Tibial artery (tissue), 4 donors: ENCODE measurements at regions not wholly inside any gene's neighbourhood (a gene's known extent, or its start where the extent isn't known, plus 50 kb on each side); places are given as distances from the start of the nearest gene placed in this dataset.
"Not testable (repeated sequence)": the region's sequence is repeated elsewhere in the genome, so short reads cannot be mapped to it uniquely, and the experiment has no call there.

ENCODE experiments used
- DNase-seq, 2 donors: peaks; one replicate each; pipeline ENCODE4 v3.0.0-alpha.2; 2019
- H3K27ac ChIP-seq, 2 donors: fragments of 200-600 bp; sonication (generic) in 1 of 2; 1 replicate in 1 of 2; 2 replicates in 1 of 2; pipeline ENCODE4 v1.5.1; 2018 to 2019; ENCODE audit warnings: mild to moderate bottlenecking in 1 of 2
- H3K27me3 ChIP-seq, 2 donors: fragments of 200-600 bp; sonication (generic) in 1 of 2; one replicate each; pipeline versions ENCODE4 v1.5.1 to v1.6.0; 2016 to 2019
- H3K36me3 ChIP-seq, 3 donors: fragments of 200-600 bp; sonication (generic) in 2 of 3; one replicate each; pipeline ENCODE4 v1.5.1; 2016 to 2019; ENCODE audit warnings: mild to moderate bottlenecking in 2 of 3
- H3K4me1 ChIP-seq, 4 donors: fragments of 200-600 bp; sonication (generic) in 2 of 4; 1 replicate in 3 of 4; 2 replicates in 1 of 4; pipeline ENCODE4 v1.5.1; 2016 to 2019
- H3K4me3 ChIP-seq, 2 donors: fragments of 200-600 bp; sonication (generic) in 1 of 2; 1 replicate in 1 of 2; 2 replicates in 1 of 2; pipeline ENCODE4 v1.5.1; 2018 to 2019; ENCODE audit warnings: mild to moderate bottlenecking in 2 of 2
- H3K9me3 ChIP-seq, 3 donors: fragments of 200-600 bp; sonication (generic) in 1 of 3; one replicate each; pipeline ENCODE4 v1.5.1; 2016 to 2019
- intact Hi-C: fragments of 100-400 bp; cut with DNase I; formaldehyde crosslinking; loops from one replicate; pipeline ENCODE4 v1.15.0; 2023; ENCODE audit warnings: low total_unique reads
- TF ChIP-seq, protein P1 (sequence below), 2 experiments: fragments of 200-600 bp in 1 of 2; fragments of 450-650 bp in 1 of 2; IDR thresholded peaks; one replicate each; pipeline ENCODE4 v1.5.1; 2017 to 2019; ENCODE audit warnings: antibody characterized with exemption in 2 of 2, mild to moderate bottlenecking in 1 of 2, moderate library complexity in 1 of 2

DNA sequence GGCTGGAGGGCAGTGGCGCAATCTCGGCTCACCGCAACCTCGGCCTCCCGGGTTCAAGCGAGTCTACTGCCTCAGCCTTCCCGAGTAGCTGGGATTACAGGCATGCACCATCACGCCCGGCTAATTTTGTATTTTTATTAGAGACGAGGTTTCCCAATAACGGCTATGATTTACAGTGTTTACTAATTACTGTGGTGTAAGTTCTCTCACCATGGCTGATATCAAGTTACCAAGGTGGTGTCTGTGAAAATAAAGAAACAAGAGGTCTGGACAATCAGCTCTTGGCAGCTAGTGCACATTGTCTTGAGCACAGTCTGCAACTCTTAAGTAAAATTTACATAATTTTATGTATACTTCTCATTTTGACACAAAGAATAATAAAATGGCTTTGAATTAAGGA lies 385.5 kb upstream of the COX7C start:
- Histone ChIP-seq H3K27me3 (no peaks in the 10 kb centered on the region), H3K9me3 (no peaks in the 10 kb centered on the region), H3K27ac (no peak overlapping the region), H3K36me3 (no peaks in the 10 kb centered on the region), H3K4me1 (no peaks in the 10 kb centered on the region), H3K4me3 (no peak overlapping the region)
- intact Hi-C loops: no loop called here
- TF ChIP-seq, protein P1, sequence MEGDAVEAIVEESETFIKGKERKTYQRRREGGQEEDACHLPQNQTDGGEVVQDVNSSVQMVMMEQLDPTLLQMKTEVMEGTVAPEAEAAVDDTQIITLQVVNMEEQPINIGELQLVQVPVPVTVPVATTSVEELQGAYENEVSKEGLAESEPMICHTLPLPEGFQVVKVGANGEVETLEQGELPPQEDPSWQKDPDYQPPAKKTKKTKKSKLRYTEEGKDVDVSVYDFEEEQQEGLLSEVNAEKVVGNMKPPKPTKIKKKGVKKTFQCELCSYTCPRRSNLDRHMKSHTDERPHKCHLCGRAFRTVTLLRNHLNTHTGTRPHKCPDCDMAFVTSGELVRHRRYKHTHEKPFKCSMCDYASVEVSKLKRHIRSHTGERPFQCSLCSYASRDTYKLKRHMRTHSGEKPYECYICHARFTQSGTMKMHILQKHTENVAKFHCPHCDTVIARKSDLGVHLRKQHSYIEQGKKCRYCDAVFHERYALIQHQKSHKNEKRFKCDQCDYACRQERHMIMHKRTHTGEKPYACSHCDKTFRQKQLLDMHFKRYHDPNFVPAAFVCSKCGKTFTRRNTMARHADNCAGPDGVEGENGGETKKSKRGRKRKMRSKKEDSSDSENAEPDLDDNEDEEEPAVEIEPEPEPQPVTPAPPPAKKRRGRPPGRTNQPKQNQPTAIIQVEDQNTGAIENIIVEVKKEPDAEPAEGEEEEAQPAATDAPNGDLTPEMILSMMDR (IDR thresholded peaks at IDR 0.05): no peak
- DNase-seq: no peak

DNA sequence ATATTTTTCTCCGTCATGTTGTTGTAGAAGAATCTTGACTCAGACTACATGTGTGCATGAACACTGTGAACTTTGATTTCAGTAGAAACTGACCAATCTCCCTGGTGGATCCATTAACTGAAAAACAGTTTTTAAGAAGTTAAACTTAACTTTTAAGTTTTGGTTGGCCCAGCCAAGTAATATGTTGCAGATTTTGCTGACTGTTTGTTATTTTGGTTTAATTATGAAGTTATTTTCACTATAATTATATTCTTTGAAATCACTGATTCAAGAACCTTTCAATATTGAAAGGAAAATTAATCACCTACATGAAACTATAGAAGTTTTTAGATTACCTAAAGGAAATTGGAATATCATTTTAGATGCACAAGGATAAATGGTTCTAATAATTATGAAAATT lies 373.6 kb upstream of the COX7C start:
- Histone ChIP-seq H3K27ac (no peak overlapping the region), H3K27me3 (no peaks in the 10 kb centered on the region), H3K36me3 (no peaks in the 10 kb centered on the region), H3K4me1 (no peaks in the 10 kb centered on the region), H3K9me3 (no peaks in the 10 kb centered on the region), H3K4me3 (no peak overlapping the region)
- DNase-seq: no peak
- TF ChIP-seq, protein P1 (IDR thresholded peaks at IDR 0.05): no peak
- intact Hi-C loops: no loop called here

DNA sequence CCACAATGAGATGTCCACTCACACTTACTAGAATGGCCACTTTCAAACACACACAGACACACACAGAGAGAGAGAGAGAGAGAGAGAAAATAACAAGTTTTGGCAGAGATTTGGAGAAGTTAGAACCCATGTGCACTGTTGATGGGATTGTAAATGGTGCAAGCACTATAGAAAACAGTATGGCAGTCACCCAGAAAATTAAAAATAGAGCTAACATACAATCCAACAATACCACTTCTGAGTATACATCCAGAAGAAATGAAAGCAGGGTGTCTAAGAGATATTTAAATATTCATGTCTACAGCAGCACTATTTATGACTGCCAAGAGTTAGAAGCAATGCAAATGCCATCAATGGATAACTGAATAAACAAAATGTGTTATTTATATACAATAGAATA lies 359.9 kb upstream of the COX7C start:
- TF ChIP-seq, protein P1 (IDR thresholded peaks at IDR 0.05): no peak
- no peaks in the 10 kb centered on the region for H3K27me3 ChIP-seq
- H3K4me3 ChIP-seq: no peak overlapping the region
- intact Hi-C loops: no loop called here
- DNase-seq: no peak
- no peak overlapping the region for H3K27ac ChIP-seq
- no peaks in the 10 kb centered on the region for H3K4me1 ChIP-seq
- H3K36me3 ChIP-seq: no peaks in the 10 kb centered on the region
- no peaks in the 10 kb centered on the region for H3K9me3 ChIP-seq

DNA sequence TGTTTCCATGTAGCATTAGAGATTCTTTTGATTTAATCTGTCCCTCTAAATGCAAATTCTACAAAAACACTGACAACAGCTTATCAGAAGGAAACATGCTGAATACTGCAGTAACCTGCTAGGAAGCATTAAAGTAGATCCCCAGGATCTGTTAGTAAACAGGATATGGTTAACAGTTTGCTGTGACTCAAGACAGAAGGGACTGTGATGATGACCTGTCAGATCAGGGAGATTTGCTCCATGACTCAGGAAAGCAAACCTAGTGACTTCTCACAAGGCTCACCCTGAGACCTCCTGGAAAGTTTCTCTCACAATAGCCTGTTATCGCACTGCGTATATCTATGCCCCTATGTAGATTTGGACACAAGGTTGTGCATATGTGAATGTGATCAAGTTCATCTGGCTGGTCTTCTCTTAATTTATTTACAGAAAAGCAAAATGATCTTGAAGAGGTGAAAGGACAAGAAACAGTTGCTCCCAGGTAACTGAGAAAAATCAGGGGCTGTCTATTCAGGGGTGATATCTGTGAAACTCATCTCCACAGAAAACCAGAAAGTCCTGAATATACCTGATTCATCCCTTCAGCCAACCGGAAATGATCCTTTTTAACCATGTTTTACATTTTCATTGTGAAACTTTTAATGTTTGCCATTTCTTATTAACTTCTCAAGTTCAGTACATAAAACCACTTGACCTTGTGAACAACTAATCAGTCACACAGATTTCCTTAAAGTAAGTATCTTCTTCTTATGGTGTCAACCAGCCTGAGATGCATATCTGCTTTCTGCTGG lies 333.1 kb upstream of the COX7C start:
- H3K9me3 ChIP-seq, H3K4me1 ChIP-seq, DNase-seq, H3K4me3 ChIP-seq, H3K36me3 ChIP-seq, H3K27ac ChIP-seq, H3K27me3 ChIP-seq, intact Hi-C loops: not testable (repeated sequence)

DNA sequence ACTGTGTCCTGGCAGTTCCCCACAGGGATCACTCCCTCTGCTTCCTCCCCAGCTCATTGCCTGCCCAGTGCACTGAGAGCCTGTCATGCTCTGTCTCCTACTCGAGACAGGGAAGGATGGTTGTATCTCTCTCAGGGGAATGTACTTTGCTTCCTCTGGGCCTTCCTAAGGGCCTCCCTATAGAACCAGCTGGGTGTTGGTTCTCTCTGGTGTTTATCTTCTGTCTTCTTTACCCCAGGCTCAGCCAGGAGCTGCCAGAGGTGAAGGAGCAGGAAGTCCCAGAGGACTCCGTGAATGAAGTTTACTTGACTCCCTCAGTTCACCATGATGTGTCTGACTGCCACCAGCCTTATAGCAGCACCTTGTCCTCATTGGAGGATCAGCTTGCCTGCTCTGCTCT lies 330.3 kb upstream of the COX7C start:
- H3K36me3 ChIP-seq, DNase-seq, H3K27ac ChIP-seq, H3K9me3 ChIP-seq, H3K4me3 ChIP-seq, H3K4me1 ChIP-seq, intact Hi-C loops, H3K27me3 ChIP-seq: not testable (repeated sequence)

DNA sequence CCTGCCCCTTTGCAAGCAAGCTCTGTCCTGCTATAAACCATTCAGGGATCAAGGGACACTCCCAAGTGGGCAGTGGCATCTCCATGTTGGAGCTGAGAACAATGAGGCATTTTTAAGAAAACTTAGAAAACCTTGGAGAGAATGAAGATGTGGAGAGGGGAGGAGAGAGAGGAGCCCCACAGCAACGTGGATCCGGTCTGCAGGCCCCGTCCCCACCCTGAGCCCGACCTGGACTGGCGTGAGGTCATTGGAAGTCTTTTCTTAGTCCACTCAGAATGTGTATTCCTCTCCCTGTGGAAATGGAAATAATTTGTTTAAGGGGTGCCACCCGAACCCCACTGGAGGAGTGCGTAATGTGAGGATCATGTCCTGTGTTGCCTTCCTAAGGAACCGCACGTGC lies 328.0 kb upstream of the COX7C start:
- H3K27ac ChIP-seq, H3K4me3 ChIP-seq, H3K9me3 ChIP-seq, H3K36me3 ChIP-seq, H3K27me3 ChIP-seq, intact Hi-C loops, DNase-seq, H3K4me1 ChIP-seq: not testable (repeated sequence)

DNA sequence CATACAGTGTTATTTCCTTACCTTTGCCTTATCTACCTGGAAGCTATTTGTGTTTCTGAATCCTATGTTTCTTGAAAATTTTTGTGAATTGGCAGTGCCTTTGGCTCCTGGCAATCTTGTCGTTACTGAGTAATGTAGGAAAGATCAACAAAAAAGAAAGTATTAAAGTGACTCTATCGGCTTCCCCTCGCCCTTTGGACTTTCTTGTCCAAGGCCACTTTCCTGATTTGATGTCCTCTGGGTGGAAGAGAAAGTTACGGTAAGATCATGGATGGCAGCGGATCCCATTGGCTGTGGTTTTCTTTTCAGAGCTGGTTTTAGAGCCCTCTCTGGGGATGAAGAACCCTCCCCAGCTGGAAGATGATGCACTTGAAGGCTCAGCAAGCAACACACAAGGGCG lies 324.9 kb upstream of the COX7C start:
- DNase-seq, H3K4me3 ChIP-seq, intact Hi-C loops: not testable (repeated sequence)

DNA sequence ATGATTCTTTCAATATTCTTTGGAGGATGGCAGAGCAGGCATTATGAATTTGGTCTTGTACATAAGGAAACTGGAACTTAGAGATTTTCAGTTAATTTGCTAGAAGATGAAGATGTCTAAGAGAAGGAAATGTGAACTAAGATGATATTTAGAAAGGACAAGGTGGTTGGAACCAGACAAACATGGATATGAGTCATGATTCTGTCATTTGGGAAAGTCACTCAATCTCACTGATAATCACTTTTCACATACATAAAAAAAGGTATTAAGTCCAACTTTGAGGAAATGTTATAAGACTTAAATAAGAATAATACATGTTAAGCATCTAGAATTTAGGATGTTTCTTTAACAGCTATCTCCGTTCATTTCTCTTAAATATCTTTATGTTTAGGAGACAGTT lies 315.1 kb upstream of the COX7C start:
- H3K4me3 ChIP-seq, H3K27me3 ChIP-seq, H3K36me3 ChIP-seq, intact Hi-C loops, DNase-seq, H3K9me3 ChIP-seq, H3K27ac ChIP-seq, H3K4me1 ChIP-seq: not testable (repeated sequence)

More for the DNA sequence above, 324.9 kb upstream of the COX7C start:
- not testable (repeated sequence) for H3K27ac ChIP-seq, H3K9me3 ChIP-seq, H3K36me3 ChIP-seq, H3K27me3 ChIP-seq, H3K4me1 ChIP-seq

DNA sequence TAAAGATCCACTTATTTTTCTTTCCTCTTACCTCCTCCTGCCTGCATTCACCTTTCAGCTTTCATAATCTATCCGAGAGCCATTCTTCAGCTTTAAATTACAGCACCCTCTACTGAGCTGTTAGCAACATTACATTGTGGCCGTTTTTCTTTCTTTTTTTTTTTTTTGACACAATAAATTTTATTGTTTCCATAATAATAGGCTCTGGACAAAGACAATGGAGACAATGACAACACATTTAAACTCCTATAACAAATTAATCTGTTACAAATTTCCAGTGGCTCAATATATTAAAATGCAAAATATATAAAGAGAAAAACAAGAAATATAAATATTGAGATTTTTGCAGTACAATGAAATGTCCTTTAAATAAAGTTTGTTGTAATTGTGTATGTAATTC lies 312.7 kb upstream of the COX7C start:
- H3K4me1 ChIP-seq, H3K27me3 ChIP-seq, DNase-seq, H3K36me3 ChIP-seq, H3K4me3 ChIP-seq, intact Hi-C loops, H3K9me3 ChIP-seq, H3K27ac ChIP-seq: not testable (repeated sequence)
